ENCODE measurements at regions not wholly inside any gene's neighbourhood (a gene's known extent, or its start where the extent isn't known, plus 50 kb on each side); places are given as distances from the start of the nearest gene placed in this dataset.
"Not testable (repeated sequence)": the region's sequence is repeated elsewhere in the genome, so short reads cannot be mapped to it uniquely, and the experiment has no call there.

GRCh38 chr17:83159204-83160049 is 80.0 kb downstream of the METRNL start:
- no peak for DNase-seq

- no peak for DNase-seq
Observed at GRCh38 chr17:83160443-83161297, 81.3 kb downstream of the METRNL start.

GRCh38 chr17:83161298-83162034 is 82.1 kb downstream of the METRNL start:
- no peak for DNase-seq

- no peak for DNase-seq
Observed at GRCh38 chr17:83162035-83162745, 82.8 kb downstream of the METRNL start.

GRCh38 chr17:83164490-83164889 is 85.1 kb downstream of the METRNL start:
- DNase-seq: no peak

- DNase-seq: no peak
Observed at GRCh38 chr17:83170571-83171260, 91.3 kb downstream of the METRNL start.

- DNase-seq: no peak
Observed at GRCh38 chr17:83171661-83172060, 92.3 kb downstream of the METRNL start.

- DNase-seq: not testable (repeated sequence)
Observed at GRCh38 chr17:83172099-83172498, 92.7 kb downstream of the METRNL start.

GRCh38 chr17:83172646-83173045 is 93.2 kb downstream of the METRNL start:
- not testable (repeated sequence) for DNase-seq

- DNase-seq: not testable (repeated sequence)
Observed at GRCh38 chr17:83173180-83173913, 93.9 kb downstream of the METRNL start.

GRCh38 chr17:83173914-83174361 is 94.5 kb downstream of the METRNL start:
- no peak for DNase-seq

- no peak for DNase-seq
Observed at GRCh38 chr17:83174362-83175118, 95.1 kb downstream of the METRNL start.

GRCh38 chr17:83175119-83175821 is 95.9 kb downstream of the METRNL start:
- no peak for DNase-seq

- no peak for DNase-seq
Observed at GRCh38 chr17:83175822-83176622, 96.6 kb downstream of the METRNL start.

GRCh38 chr17:83176623-83177583 is 97.5 kb downstream of the METRNL start:
- DNase-seq: no peak

GRCh38 chr17:83177611-83178532 is 98.5 kb downstream of the METRNL start:
- no peak for DNase-seq
